IPS-18a (cell line): ENCODE measurements at regions not wholly inside any gene's neighbourhood (a gene's known extent, or its start where the extent isn't known, plus 50 kb on each side); places are given as distances from the start of the nearest gene placed in this dataset.

ENCODE experiments used
- H3K27ac ChIP-seq: one replicate; pipeline ENCODE4 v1.5.1; 2013; ENCODE audit warnings: low read length
- H3K27me3 ChIP-seq: one replicate; pipeline ENCODE4 v1.6.1; 2013; ENCODE audit warnings: mild to moderate bottlenecking, low read length; ENCODE audit not compliant: control insufficient read depth, insufficient read depth
- H3K36me3 ChIP-seq: one replicate; pipeline ENCODE4 v1.6.1; 2013; ENCODE audit warnings: low read depth, low read length; ENCODE audit not compliant: control insufficient read depth
- H3K4me1 ChIP-seq: one replicate; pipeline ENCODE4 v1.6.1; 2013; ENCODE audit warnings: low read depth, low read length; ENCODE audit not compliant: control insufficient read depth
- H3K4me3 ChIP-seq: one replicate; pipeline ENCODE4 v1.5.1; 2013; ENCODE audit warnings: low read length
- H3K9ac ChIP-seq: one replicate; pipeline ENCODE4 v1.6.1; 2013; ENCODE audit warnings: mild to moderate bottlenecking, low read length, moderate library complexity
- H3K9me3 ChIP-seq: one replicate; pipeline ENCODE4 v1.6.1; 2013; ENCODE audit warnings: low read depth, low read length; ENCODE audit not compliant: control insufficient read depth

DNA sequence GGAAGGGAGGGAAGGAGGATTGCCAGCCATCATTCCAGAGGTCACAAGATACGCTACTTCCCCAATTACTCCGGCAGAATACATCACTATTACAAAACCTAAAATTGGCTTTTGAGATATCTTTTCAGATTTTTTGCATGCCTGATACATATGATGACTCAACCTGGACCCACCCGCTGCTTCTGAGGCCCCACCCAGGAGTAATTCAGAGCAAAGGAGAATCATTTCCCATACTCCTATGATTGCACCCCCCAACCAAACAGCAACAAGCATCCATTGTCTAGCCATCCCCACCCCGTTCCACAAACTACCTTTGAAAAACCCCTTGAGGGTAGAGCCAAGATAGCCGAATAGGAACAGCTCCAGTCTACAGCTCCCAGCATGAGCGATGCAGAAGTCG is 163.5 kb upstream of the GJE1 start:
- Histone ChIP-seq H3K36me3 (no peaks in the 10 kb centered on the region), H3K27me3 (no peaks in the 10 kb centered on the region), H3K4me1 (no peaks in the 10 kb centered on the region), H3K4me3 (no peak overlapping the region), H3K27ac (no peak overlapping the region), H3K9ac (no peak overlapping the region), H3K9me3 (no peaks in the 10 kb centered on the region)

DNA sequence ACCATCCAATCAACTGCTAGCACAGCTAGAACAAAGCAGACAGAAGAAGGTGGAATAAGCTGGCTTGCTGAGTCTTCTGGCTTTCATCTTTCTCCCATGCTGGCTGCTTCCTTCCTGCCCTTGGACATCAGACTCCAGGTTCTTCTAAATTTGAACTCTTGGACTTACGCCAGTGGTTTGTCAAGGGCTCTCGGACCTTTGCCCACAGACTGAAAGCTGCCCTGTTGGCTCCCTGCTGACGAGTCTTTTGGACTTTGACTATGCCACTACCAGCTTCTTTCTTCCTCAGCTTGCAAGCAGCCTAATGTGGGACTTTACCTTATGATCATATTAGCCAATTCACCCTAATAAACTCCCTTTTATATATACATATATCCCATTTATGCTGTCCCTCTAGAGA is 164.1 kb upstream of the GJE1 start:
- H3K9ac ChIP-seq = no peak overlapping the region
- H3K27me3 ChIP-seq = no peaks in the 10 kb centered on the region
- no peak overlapping the region for H3K4me3 ChIP-seq
- no peaks in the 10 kb centered on the region for H3K9me3 ChIP-seq
- H3K36me3 ChIP-seq = no peaks in the 10 kb centered on the region
- no peak overlapping the region for H3K27ac ChIP-seq
- no peaks in the 10 kb centered on the region for H3K4me1 ChIP-seq

DNA sequence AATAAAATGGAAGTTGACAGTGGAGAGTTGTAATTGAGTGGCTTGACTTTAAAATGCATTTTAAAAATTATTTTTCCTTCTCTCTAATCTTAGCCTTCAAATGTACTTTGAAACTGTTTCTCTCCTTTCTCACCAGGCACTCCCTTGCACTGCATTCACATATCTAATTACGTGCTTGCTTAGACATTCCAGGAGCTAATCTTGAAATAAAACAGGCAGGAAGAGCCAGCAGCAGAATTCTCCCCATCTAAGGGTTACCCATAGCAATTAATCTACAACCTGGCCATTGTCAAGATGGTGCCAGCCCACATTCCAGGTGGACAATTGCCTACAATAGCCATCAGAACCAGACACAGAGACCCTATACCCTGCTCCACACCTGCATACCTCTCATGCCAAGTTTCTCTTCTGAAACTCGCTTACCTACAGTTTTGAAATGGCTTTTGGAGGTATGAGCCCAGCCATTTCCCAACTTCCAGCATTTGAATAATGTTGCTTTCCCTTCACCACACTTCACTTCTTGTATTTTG is 167.6 kb upstream of the GJE1 start:
- Histone ChIP-seq H3K4me1 (no peaks in the 10 kb centered on the region), H3K4me3 (no peak overlapping the region), H3K9me3 (no peaks in the 10 kb centered on the region), H3K27me3 (no peaks in the 10 kb centered on the region), H3K9ac (no peak overlapping the region), H3K27ac (no peak overlapping the region), H3K36me3 (no peaks in the 10 kb centered on the region)

DNA sequence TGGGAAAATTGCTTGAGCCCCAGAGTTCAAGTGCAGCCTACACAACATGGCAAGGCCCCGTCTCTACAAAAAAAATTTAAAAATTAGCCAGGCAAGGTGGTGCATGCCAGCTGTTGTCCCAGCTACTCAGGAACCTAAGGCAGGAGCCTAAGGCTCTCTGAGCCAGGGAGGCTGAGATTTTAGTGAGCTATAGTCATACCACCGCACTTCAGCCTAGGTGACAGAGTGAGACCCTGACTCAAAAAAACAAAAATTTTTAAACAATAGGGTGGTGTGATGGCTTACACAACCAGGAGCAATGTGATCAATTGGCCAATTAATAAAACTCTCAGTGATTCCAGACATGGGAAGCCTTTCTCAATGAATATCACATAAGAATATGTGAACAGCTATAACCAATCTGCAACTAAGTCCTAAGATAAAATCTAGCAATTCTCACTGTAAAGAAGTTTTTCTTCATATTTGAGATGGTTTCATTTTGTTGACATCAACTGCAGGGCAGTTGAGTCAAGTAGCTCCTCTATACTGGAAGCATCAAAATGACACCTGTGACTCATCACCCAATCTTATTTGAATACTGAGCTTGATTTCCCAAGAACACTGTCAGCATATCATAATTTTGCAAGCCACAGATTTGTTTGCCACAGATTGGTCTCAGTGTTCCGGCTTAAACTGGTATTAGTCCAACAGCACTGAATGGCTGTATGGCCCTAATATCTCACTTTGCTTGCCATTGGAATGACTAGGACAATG is 169.0 kb upstream of the GJE1 start:
- H3K27ac ChIP-seq = no peak overlapping the region
- no peaks in the 10 kb centered on the region for H3K9me3 ChIP-seq

DNA sequence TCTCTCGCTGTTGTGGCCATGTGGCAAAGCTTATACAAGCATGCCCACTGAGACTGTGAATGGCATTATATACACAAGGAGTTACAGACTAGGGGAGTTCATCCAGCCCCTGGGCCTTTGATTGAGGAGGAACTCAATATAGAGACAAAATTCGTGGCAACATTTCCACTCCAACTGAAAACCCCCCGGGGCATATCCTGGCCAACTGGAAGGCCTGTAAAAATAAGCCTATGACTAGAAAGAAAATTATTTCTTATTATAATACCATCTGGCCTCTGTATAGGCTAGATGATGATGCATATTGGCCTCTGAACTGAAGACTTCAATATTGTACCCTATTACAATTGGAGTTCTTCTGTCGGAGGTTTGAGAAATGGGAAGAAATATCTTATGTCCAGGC is 175.5 kb upstream of the GJE1 start:
- H3K27ac ChIP-seq = no peak overlapping the region
- H3K4me1 ChIP-seq = no peaks in the 10 kb centered on the region
- H3K9me3 ChIP-seq = peaks cover 11% of the 10 kb centered on the region
- no peaks in the 10 kb centered on the region for H3K36me3 ChIP-seq
- no peaks in the 10 kb centered on the region for H3K27me3 ChIP-seq
- H3K4me3 ChIP-seq = no peak overlapping the region
- no peak overlapping the region for H3K9ac ChIP-seq

More for the DNA sequence above, 169.0 kb upstream of the GJE1 start:
- Histone ChIP-seq H3K4me3 (no peak overlapping the region), H3K9ac (no peak overlapping the region), H3K4me1 (no peaks in the 10 kb centered on the region), H3K36me3 (no peaks in the 10 kb centered on the region), H3K27me3 (no peaks in the 10 kb centered on the region)

DNA sequence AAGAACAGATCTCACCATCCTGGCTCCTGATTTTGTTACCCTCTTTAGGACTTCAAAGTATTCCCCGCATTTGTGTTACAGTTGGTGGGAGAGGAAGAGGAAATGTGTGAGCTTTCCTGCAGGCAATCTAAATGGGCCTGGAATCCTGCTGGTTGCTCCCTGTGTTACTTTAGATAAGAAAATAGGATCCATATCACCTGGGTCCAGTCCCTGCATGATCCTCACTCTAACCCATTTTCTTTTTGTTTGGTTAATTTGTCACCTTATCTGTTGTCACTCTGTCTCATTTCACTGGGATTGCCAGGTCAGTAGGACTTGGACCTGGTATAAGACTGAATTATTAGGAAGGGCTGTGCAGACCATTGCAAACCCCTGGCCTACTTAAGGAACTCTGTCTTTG is 175.9 kb upstream of the GJE1 start:
- Histone ChIP-seq H3K9me3 (peaks cover 11% of the 10 kb centered on the region), H3K36me3 (no peaks in the 10 kb centered on the region), H3K4me1 (no peaks in the 10 kb centered on the region), H3K27ac (no peak overlapping the region), H3K9ac (no peak overlapping the region), H3K4me3 (no peak overlapping the region), H3K27me3 (no peaks in the 10 kb centered on the region)

DNA sequence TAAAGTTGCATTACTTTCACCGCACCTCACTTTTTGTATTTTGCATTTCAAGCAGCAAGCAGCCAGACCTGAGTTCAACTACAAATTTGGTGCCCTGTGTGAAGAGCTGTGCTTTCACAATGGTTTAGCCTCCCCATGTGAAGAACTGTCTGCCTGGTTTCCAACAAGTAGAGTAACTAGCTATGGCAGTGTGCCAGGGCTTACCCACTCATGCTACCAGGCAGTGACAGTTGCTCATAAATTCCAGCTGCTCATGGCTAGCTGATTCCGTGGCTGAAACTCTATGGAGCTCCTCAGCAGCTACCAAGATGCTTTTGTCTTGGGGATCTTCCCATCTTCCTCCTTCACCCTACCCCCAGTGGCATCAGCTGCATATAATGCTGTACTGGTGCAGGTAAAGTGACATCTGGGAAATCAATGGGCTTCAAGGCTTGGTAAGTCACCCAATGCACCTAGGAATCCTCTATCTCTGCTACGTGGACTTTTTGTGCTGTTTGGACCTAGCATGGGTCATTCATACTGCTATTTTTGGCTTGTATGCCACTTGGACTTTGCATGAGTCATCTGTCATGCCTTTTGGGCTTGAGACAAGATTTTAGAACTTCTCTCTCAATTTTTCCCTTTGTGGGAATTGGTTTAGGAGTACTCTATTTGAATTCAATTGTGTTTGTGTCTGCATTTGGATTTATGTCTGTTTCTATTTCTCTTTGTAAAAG is 176.5 kb upstream of the GJE1 start:
- peaks cover 11% of the 10 kb centered on the region for H3K9me3 ChIP-seq
- H3K36me3 ChIP-seq = no peaks in the 10 kb centered on the region
- no peaks in the 10 kb centered on the region for H3K27me3 ChIP-seq
- no peak overlapping the region for H3K4me3 ChIP-seq
- no peak overlapping the region for H3K9ac ChIP-seq
- no peak overlapping the region for H3K27ac ChIP-seq
- H3K4me1 ChIP-seq = no peaks in the 10 kb centered on the region

DNA sequence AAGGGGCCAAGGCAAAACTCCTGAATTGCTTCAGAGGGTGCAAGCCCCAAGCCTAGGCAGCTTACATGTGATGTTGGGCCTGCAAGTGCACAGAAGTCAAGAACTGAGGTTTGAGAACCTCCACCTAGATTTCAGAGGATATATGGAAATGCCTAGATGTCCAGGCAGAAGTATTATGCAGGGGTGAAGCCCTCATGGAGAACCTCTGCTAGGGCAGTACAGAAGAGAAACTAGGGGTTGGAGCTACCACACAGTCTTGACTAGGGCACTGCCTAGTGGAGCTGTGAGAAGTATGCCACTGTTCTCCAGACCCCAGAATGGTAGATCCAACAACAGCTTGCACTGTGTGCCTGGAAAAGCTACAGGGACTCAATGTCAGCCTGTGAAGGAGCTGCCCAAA is 179.7 kb upstream of the GJE1 start:
- no peaks in the 10 kb centered on the region for H3K4me1 ChIP-seq
- H3K27me3 ChIP-seq = no peaks in the 10 kb centered on the region
- no peak overlapping the region for H3K27ac ChIP-seq
- H3K4me3 ChIP-seq = no peak overlapping the region
- no peaks in the 10 kb centered on the region for H3K36me3 ChIP-seq
- H3K9ac ChIP-seq = no peak overlapping the region
- H3K9me3 ChIP-seq = peaks cover 11% of the 10 kb centered on the region

DNA sequence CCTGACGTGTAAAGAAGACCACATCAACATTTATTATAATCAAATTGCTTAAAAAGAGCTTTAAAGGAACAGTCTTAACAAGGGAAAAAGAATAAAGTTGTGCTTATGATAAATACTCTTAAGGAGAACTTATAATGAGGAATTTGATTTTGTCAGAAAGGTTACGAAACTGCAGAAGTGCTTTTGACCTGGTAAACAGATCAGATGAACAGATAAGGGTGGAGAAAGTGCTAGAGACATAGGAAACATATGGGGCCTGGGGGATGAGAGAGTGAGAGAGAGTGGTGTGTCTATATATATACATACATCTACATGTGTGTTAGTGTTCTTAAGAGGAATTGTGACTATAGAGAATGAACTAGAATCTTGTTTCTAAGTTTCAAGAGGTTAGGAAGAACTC is 186.2 kb upstream of the GJE1 start:
- Histone ChIP-seq H3K27ac (no peak overlapping the region), H3K4me3 (no peak overlapping the region), H3K27me3 (no peaks in the 10 kb centered on the region), H3K9ac (no peak overlapping the region), H3K36me3 (no peaks in the 10 kb centered on the region), H3K9me3 (no peaks in the 10 kb centered on the region), H3K4me1 (no peaks in the 10 kb centered on the region)

DNA sequence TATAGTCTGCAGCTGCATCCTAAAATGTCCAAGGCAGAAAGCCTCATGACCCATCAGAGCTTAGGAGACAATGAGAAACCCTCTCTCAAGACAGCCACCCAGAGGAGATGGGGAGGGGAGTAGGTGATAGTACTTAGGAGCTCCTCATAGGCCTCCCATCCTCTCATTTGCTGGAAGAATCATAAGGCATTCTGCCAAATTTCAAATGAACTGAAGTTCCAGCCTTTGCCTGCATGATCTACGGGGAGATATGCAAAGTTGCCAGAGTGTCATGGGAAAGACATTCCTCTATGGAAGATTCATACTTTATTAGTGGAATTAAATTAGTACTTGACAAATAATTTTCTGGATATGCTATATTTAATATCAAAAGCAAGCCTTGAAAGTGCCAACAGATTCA is 194.1 kb upstream of the GJE1 start:
- H3K4me1 ChIP-seq = no peaks in the 10 kb centered on the region
- no peaks in the 10 kb centered on the region for H3K36me3 ChIP-seq
- H3K4me3 ChIP-seq = no peak overlapping the region
- no peaks in the 10 kb centered on the region for H3K9me3 ChIP-seq
- no peaks in the 10 kb centered on the region for H3K27me3 ChIP-seq
- H3K27ac ChIP-seq = no peak overlapping the region
- H3K9ac ChIP-seq = no peak overlapping the region

DNA sequence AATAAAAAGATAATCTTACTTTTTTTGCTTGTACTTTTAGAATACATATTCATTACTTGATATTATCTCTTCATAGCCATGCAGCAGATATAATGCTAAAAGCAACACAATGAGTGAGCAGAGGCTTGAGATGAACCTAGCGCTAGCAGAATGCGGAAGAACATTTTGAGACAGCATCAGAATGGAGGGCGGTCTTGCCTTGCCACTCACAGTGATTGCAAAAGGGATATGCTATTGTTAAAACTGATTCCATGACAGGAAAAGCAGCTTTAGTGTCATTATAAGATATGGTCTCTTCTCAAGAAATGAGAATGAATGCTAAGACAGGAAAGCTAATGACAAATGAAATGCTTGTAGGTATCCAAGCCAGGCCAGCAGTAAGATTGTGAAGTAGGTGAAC is 200.0 kb upstream of the GJE1 start:
- Histone ChIP-seq H3K4me3 (no peak overlapping the region), H3K4me1 (no peaks in the 10 kb centered on the region), H3K27ac (no peak overlapping the region), H3K36me3 (no peaks in the 10 kb centered on the region), H3K27me3 (no peaks in the 10 kb centered on the region), H3K9ac (no peak overlapping the region), H3K9me3 (no peaks in the 10 kb centered on the region)
